K562 (cell line): ENCODE measurements at regions not wholly inside any gene's neighbourhood (a gene's known extent, or its start where the extent isn't known, plus 50 kb on each side); places are given as distances from the start of the nearest gene placed in this dataset.

Experiments
- ATAC-seq: fragments of 200-7000 bp; cut with Tn5 transposase; 3 replicates; pipeline ENCODE4 v1.9.1; 2020; ENCODE audit warnings: moderate library complexity
- BruUV-seq: library from RNA; stranded (reverse); fragments of 400-500 nt; replicated peaks from 2 replicates; lab custom pipeline; 2021; lab: Mats Ljungman, UMichigan
- CTCF ChIA-PET: fragments of 300-600 bp; formaldehyde crosslinking; extraction: SDS; loops from one replicate; lab custom pipeline; 2021; ENCODE audit warnings: low intra/inter-chr PET ratio; lab: Yijun Ruan, JAX
- POLR2A ChIA-PET: fragments of 300-600, 350-650 bp; sonication (Branson Sonifier 250); formaldehyde crosslinking; extraction: SDS; loops from one replicate; lab custom pipeline; 2021; ENCODE audit warnings: antibody characterized with exemption, inconsistent platforms; lab: Yijun Ruan, JAX
- DNase-seq, 4 experiments: peaks; one replicate each; pipeline versions ENCODE4 v3.0.0 to v3.0.0-alpha.2; 2011 to 2018; ENCODE audit warnings: low spot score in 3 of 4, mixed read lengths in 3 of 4; ENCODE audit errors: extremely low read depth in 1 of 4
- FAIRE-seq: peaks from 2 replicates; lab custom pipeline; 2011; peaks lifted over from hg19 to GRCh38; lab: Jason Lieb, UNC
- H2AFZ ChIP-seq: 2 replicates; pipeline ENCODE4 v1.6.0; 2011; ENCODE audit warnings: low read depth, low read length, control low read depth, inconsistent platforms
- H3K27ac ChIP-seq: fragments of 200-600 bp; 3 replicates; pipeline ENCODE4 v1.8.0; 2011; ENCODE audit warnings: low read depth, mild to moderate bottlenecking, control low read depth, inconsistent platforms, low read length, moderate library complexity, mixed read lengths; ENCODE audit errors: extremely low read depth
- H3K27me3 ChIP-seq, 2 experiments: fragments of 300-600 bp in 1 of 2; 2 replicates in 1 of 2; 3 replicates in 1 of 2; pipeline versions ENCODE4 v1.6.0 to v1.8.0; 2011; ENCODE audit warnings: inconsistent platforms in 2 of 2, low read length in 2 of 2, mild to moderate bottlenecking in 1 of 2, mixed read lengths in 1 of 2, moderate library complexity in 1 of 2; ENCODE audit not compliant: control insufficient read depth in 2 of 2, insufficient read depth in 2 of 2
- H3K36me3 ChIP-seq: fragments of 300-600 bp; 3 replicates; pipeline ENCODE4 v1.8.0; 2011; ENCODE audit warnings: mild to moderate bottlenecking, low read length, inconsistent platforms; ENCODE audit not compliant: control insufficient read depth, insufficient read depth
- H3K4me1 ChIP-seq, 2 experiments: fragments of 200-600 bp in 1 of 2; replicated peaks in 1 of 2; 2 replicates in 1 of 2; 3 replicates in 1 of 2; pipeline versions ENCODE4 v1.5.1 to v1.8.0; 2011; ENCODE audit warnings: inconsistent platforms in 2 of 2, low read length in 2 of 2, mild to moderate bottlenecking in 1 of 2, mixed read lengths in 1 of 2, moderate library complexity in 1 of 2; ENCODE audit not compliant: control insufficient read depth in 2 of 2, insufficient read depth in 2 of 2
- H3K4me2 ChIP-seq: 2 replicates; pipeline ENCODE4 v1.6.1; 2011; ENCODE audit warnings: low read length, control low read depth, inconsistent platforms, mixed read lengths; ENCODE audit not compliant: insufficient read depth
- H3K4me3 ChIP-seq: fragments of 200-600 bp; sonication (generic), shearing (Covaris generic); 2 replicates; pipeline ENCODE4 v1.5.1; 2016; ENCODE audit warnings: control low read depth, inconsistent platforms
- H3K79me2 ChIP-seq: fragments of 200-600 bp; 3 replicates; pipeline ENCODE4 v1.8.0; 2011; ENCODE audit warnings: low read length, inconsistent platforms; ENCODE audit not compliant: control insufficient read depth, insufficient read depth
- H3K9ac ChIP-seq, 2 experiments: 2 replicates each; pipeline versions ENCODE4 v1.6.0 to v1.6.1; 2011; ENCODE audit warnings: low read depth in 2 of 2, low read length in 2 of 2, control low read depth in 1 of 2, inconsistent platforms in 1 of 2, mild to moderate bottlenecking in 1 of 2, mixed read lengths in 1 of 2; ENCODE audit not compliant: insufficient read depth in 1 of 2
- H3K9me1 ChIP-seq: one replicate; pipeline ENCODE4 v1.6.0; 2011; ENCODE audit warnings: inconsistent platforms, mild to moderate bottlenecking, low read length, moderate library complexity; ENCODE audit not compliant: control insufficient read depth, insufficient read depth
- H3K9me3 ChIP-seq: replicated peaks from 2 replicates; pipeline ENCODE4 v1.5.1; 2011; ENCODE audit warnings: low read depth, low read length, inconsistent platforms; ENCODE audit not compliant: control insufficient read depth, insufficient read depth
- H4K20me1 ChIP-seq: replicated peaks from 2 replicates; pipeline ENCODE4 v1.6.1; 2011; ENCODE audit warnings: low read length, inconsistent platforms, mixed read lengths; ENCODE audit not compliant: control insufficient read depth, insufficient read depth
- BHLHE40 ChIP-seq: IDR thresholded peaks from 2 replicates; pipeline ENCODE4 v1.6.1; 2011; ENCODE audit warnings: low read length, improper control_type of control experiment
- ELF1 ChIP-seq: fragments of 200-800 bp; sonication (Bioruptor generic); IDR thresholded peaks from 2 replicates; pipeline ENCODE4 v1.6.1; 2016; ENCODE audit warnings: missing genetic modification characterization, missing compliant biosample characterization
- HEY1 ChIP-seq: fragments of 250-450 bp; sonication (Bioruptor Pico); IDR thresholded peaks from 2 replicates; pipeline ENCODE4 v1.5.0; 2020; ENCODE audit warnings: mild to moderate bottlenecking, moderate library complexity, borderline replicate concordance
- MCM7 ChIP-seq, 2 experiments: fragments of 450-650 bp; IDR thresholded peaks; 2 replicates each; pipeline ENCODE4 v1.6.1; 2016 to 2018
- NR1H2 ChIP-seq: sonication (generic); formaldehyde crosslinking; IDR thresholded peaks from 2 replicates; pipeline ENCODE4 v1.4.0; 2020; ENCODE audit warnings: mild to moderate bottlenecking, missing genetic modification reagents
- STAT5B ChIP-seq: fragments of 250-450 bp; sonication (Bioruptor Pico); IDR thresholded peaks from 2 replicates; pipeline ENCODE4 v1.8.0; 2021; ENCODE audit warnings: mild to moderate bottlenecking, inconsistent platforms
- TEAD1 ChIP-seq, 2 experiments: fragments of 450-650 bp in 1 of 2; sonication (generic) in 1 of 2; formaldehyde crosslinking; IDR thresholded peaks; 2 replicates each; pipeline versions ENCODE4 v1.4.0 to v1.8.0; 2020 to 2022; ENCODE audit warnings: mild to moderate bottlenecking in 2 of 2, missing genetic modification reagents in 1 of 2
- WGBS: fragments of 100-300 bp; shearing (Covaris generic); methylation state at CpG from one replicate; pipeline ENCODE4 v1.1.6; 2016; ENCODE audit warnings: low coverage, mixed read lengths; ENCODE audit not compliant: insufficient coverage; ENCODE audit errors: missing lambda C conversion rate; 5-methylcytosine and 5-hydroxymethylcytosine counted together
- in situ Hi-C: fragments of 300-500 bp; cut with MboI; formaldehyde crosslinking; loops from 4 replicates; pipeline ENCODE4 v1.15.0; 2018; ENCODE audit warnings: inconsistent platforms, mixed read lengths
- intact Hi-C: fragments of 100-400 bp; cut with micrococcal nuclease; formaldehyde crosslinking; loops from 2 replicates; pipeline ENCODE4 v1.14.2; 2022
- TF ChIP-seq, protein P1 (sequence below): fragments of 250-450 bp; sonication (Bioruptor Pico); IDR thresholded peaks from 2 replicates; pipeline ENCODE4 v1.8.0; 2021; ENCODE audit warnings: mild to moderate bottlenecking, moderate library complexity
- TF ChIP-seq, protein P2 (sequence below): fragments of 450-650 bp; IDR thresholded peaks from one replicate; pipeline ENCODE4 v1.6.1; 2018; ENCODE audit warnings: mild to moderate bottlenecking, moderate library complexity; ENCODE audit not compliant: partially characterized antibody
- TF ChIP-seq, protein P3 (sequence below): fragments of 250-450 bp; sonication (Bioruptor Pico); IDR thresholded peaks from 2 replicates; pipeline ENCODE4 v1.4.0; 2020; ENCODE audit warnings: mild to moderate bottlenecking
- TF ChIP-seq, protein P4 (sequence below): sonication (generic); formaldehyde crosslinking; IDR thresholded peaks from 2 replicates; pipeline ENCODE4 v1.8.0; 2022; ENCODE audit warnings: missing genetic modification reagents, mild to moderate bottlenecking, moderate library complexity, borderline replicate concordance

DNA sequence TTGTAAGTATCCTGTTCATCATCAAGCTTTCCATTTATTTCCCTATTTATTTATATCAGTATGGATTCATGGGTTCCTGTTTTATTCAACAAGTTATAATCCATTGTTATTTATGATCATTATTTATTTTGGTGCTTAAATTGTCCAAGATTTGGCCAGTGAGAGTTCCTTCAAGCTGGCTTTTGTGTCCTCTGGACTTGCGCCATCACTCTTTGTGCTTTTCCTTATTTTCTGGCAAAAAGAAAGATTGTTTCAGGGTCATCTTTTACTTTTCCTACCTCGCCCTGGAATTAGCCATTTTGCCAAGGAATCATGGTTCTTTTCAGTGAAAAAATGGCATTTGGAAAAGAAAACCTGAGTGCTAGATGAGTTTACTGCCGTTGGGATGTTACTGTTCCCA lies 193.4 kb downstream of the ADAMTS15 start:
- Histone ChIP-seq H3K9ac (no peak overlapping the region), H2AFZ (no peak overlapping the region), H3K79me2 (no peaks in the 10 kb centered on the region), H3K36me3 (no peaks in the 10 kb centered on the region), H3K4me1 (no peaks in the 10 kb centered on the region), H3K4me2 (no peak overlapping the region), H3K27ac (no peak overlapping the region), H3K27me3 (peaks cover 6 to 24% of the 10 kb centered on the region in 2 experiments; a peak in 4 of 5 replicates), H3K9me3 (no peaks in the 10 kb centered on the region), H3K4me3 (no peak overlapping the region), H3K9me1 (no peaks in the 10 kb centered on the region), H4K20me1 (no peaks in the 10 kb centered on the region)
- no peak for DNase-seq
- no TSS peak for BruUV-seq
- POLR2A ChIA-PET = no interaction called here
- ATAC-seq = no peak
- TF ChIP-seq, protein P1, sequence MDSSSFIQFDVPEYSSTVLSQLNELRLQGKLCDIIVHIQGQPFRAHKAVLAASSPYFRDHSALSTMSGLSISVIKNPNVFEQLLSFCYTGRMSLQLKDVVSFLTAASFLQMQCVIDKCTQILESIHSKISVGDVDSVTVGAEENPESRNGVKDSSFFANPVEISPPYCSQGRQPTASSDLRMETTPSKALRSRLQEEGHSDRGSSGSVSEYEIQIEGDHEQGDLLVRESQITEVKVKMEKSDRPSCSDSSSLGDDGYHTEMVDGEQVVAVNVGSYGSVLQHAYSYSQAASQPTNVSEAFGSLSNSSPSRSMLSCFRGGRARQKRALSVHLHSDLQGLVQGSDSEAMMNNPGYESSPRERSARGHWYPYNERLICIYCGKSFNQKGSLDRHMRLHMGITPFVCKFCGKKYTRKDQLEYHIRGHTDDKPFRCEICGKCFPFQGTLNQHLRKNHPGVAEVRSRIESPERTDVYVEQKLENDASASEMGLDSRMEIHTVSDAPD (CRISPR knock-in tag) = no peak
- TF ChIP-seq BHLHE40 (no peak), ELF1 (no peak), STAT5B (CRISPR knock-in tag) (no peak)
- no peak for FAIRE-seq
- 2% methylated on average over 3 of the region's 3 CpGs for WGBS
- intact Hi-C loops (loop anchor here (5.0 kb wide), 1 partner anchor 210 kb away; no protein-coding TSS in a partner anchor), in situ Hi-C loops (no loop called here)
- CTCF ChIA-PET = no interaction called here

DNA sequence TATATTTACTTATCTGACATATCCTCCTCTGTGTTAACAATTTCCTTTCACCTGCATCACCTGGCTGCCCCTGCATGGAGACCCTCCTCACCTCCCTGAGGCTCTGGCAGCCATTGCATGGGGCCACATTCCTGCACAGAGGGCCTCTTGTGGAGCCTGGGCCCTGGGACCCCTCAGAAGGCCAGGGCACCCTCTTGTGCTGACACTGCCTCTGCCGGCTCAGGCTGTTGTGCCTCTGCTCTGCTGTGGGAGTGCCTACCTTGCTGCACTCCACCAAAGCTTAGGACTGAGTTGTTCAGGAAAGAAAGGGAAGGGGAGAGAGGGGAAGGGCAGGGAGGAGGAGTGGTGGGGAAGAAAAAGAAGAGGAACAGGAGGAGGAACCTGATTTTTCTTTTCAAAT lies 194.5 kb downstream of the ADAMTS15 start:
- Histone ChIP-seq H3K4me2 (no peak overlapping the region), H3K79me2 (no peaks in the 10 kb centered on the region), H3K9me3 (no peaks in the 10 kb centered on the region), H4K20me1 (no peaks in the 10 kb centered on the region), H3K4me3 (no peak overlapping the region), H3K36me3 (no peaks in the 10 kb centered on the region), H3K9ac (no peak overlapping the region), H3K27ac (no peak overlapping the region), H3K27me3 (peaks cover 6 to 27% of the 10 kb centered on the region in 2 experiments; a peak in 4 of 5 replicates), H3K4me1 (no peaks in the 10 kb centered on the region), H3K9me1 (no peaks in the 10 kb centered on the region), H2AFZ (no peak overlapping the region)
- BruUV-seq = no TSS peak
- CTCF ChIA-PET = no interaction called here
- intact Hi-C loops (loop anchor here (5.0 kb wide), 1 partner anchor 211 kb away; no protein-coding TSS in a partner anchor), in situ Hi-C loops (no loop called here)
- ATAC-seq (no peak), DNase-seq (no peak), FAIRE-seq (no peak)
- WGBS = no CpG with 5 or more reads among the region's 1 CpG
- POLR2A ChIA-PET = no interaction called here
- TF ChIP-seq TEAD1 (CRISPR knock-in tag; IDR thresholded peaks at IDR 0.05) (no peak), HEY1 (CRISPR knock-in tag) (no peak), MCM7 (IDR thresholded peaks at IDR 0.05) (no peak), NR1H2 (CRISPR knock-in tag) (no peak)
- TF ChIP-seq, protein P2, sequence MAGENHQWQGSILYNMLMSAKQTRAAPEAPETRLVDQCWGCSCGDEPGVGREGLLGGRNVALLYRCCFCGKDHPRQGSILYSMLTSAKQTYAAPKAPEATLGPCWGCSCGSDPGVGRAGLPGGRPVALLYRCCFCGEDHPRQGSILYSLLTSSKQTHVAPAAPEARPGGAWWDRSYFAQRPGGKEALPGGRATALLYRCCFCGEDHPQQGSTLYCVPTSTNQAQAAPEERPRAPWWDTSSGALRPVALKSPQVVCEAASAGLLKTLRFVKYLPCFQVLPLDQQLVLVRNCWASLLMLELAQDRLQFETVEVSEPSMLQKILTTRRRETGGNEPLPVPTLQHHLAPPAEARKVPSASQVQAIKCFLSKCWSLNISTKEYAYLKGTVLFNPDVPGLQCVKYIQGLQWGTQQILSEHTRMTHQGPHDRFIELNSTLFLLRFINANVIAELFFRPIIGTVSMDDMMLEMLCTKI = no peak
- TF ChIP-seq, protein P3, sequence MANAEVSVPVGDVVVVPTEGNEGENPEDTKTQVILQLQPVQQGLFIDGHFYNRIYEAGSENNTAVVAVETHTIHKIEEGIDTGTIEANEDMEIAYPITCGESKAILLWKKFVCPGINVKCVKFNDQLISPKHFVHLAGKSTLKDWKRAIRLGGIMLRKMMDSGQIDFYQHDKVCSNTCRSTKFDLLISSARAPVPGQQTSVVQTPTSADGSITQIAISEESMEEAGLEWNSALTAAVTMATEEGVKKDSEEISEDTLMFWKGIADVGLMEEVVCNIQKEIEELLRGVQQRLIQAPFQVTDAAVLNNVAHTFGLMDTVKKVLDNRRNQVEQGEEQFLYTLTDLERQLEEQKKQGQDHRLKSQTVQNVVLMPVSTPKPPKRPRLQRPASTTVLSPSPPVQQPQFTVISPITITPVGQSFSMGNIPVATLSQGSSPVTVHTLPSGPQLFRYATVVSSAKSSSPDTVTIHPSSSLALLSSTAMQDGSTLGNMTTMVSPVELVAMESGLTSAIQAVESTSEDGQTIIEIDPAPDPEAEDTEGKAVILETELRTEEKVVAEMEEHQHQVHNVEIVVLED (CRISPR knock-in tag) = no peak
- TF ChIP-seq, protein P4, sequence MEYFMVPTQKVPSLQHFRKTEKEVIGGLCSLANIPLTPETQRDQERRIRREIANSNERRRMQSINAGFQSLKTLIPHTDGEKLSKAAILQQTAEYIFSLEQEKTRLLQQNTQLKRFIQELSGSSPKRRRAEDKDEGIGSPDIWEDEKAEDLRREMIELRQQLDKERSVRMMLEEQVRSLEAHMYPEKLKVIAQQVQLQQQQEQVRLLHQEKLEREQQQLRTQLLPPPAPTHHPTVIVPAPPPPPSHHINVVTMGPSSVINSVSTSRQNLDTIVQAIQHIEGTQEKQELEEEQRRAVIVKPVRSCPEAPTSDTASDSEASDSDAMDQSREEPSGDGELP (CRISPR knock-in tag) = no peak
